GM12878 (cell line): ENCODE measurements at regions not wholly inside any gene's neighbourhood (a gene's known extent, or its start where the extent isn't known, plus 50 kb on each side); places are given as distances from the start of the nearest gene placed in this dataset.

Source experiments
- ATAC-seq: fragments of 200-7000 bp; cut with Tn5 transposase; 3 replicates; pipeline ENCODE4 v1.9.1; 2020; ENCODE audit warnings: mild to moderate bottlenecking, moderate library complexity
- BruUV-seq: library from RNA; stranded (reverse); fragments of 400-500 nt; replicated peaks from 2 replicates; lab custom pipeline; 2021; lab: Mats Ljungman, UMichigan
- CTCF ChIA-PET: fragments of 300-600 bp; sonication (Branson Sonifier 250); formaldehyde crosslinking; extraction: SDS; loops from one replicate; lab custom pipeline; 2021; ENCODE audit warnings: inconsistent platforms; lab: Yijun Ruan, JAX
- POLR2A ChIA-PET: fragments of 350-600 bp; formaldehyde crosslinking; extraction: SDS; loops from one replicate; lab custom pipeline; 2021; ENCODE audit warnings: inconsistent platforms; lab: Charles Lee
- RAD21 ChIA-PET: fragments of 300-600 bp; sonication (Branson Sonifier 250); formaldehyde crosslinking; loops from one replicate; lab custom pipeline; 2023; ENCODE audit warnings: antibody characterized with exemption; ENCODE audit not compliant: unreplicated experiment; lab: Charles Lee
- SMC1A ChIA-PET: fragments of 300-600 bp; sonication (Branson Sonifier 250); formaldehyde crosslinking; loops from one replicate; lab custom pipeline; 2023; ENCODE audit not compliant: unreplicated experiment, uncharacterized antibody; lab: Charles Lee
- DNase-seq: peaks from one replicate; pipeline ENCODE4 v3.0.0-alpha.2; 2011; ENCODE audit warnings: low read depth, low spot score
- FAIRE-seq: peaks from 3 replicates; lab custom pipeline; 2011; peaks lifted over from hg19 to GRCh38; lab: Jason Lieb, UNC
- H2AFZ ChIP-seq: 2 replicates; pipeline ENCODE4 v1.6.0; 2011; ENCODE audit warnings: low read depth, low read length, control low read depth; ENCODE audit not compliant: control insufficient read depth
- H3K27ac ChIP-seq: 2 replicates; pipeline ENCODE4 v1.5.1; 2011; ENCODE audit warnings: control low read depth; ENCODE audit not compliant: control insufficient read depth, insufficient read depth
- H3K27me3 ChIP-seq, 2 experiments: replicated peaks in 1 of 2; 2 replicates each; pipeline versions ENCODE4 v1.6.0 to v1.6.1; 2011; ENCODE audit warnings: low read length in 1 of 2; ENCODE audit not compliant: control insufficient read depth in 2 of 2, insufficient read depth in 2 of 2
- H3K36me3 ChIP-seq, 2 experiments: 2 replicates each; pipeline ENCODE4 v1.5.1; 2011; ENCODE audit warnings: low read length in 1 of 2; ENCODE audit not compliant: control insufficient read depth in 2 of 2, insufficient read depth in 2 of 2
- H3K4me1 ChIP-seq: 2 replicates; pipeline ENCODE4 v1.6.1; 2011; ENCODE audit warnings: mild to moderate bottlenecking, low read length, moderate library complexity, mixed read lengths; ENCODE audit not compliant: control insufficient read depth, insufficient read depth
- H3K4me2 ChIP-seq: 2 replicates; pipeline ENCODE4 v1.6.0; 2011; ENCODE audit warnings: control low read depth; ENCODE audit not compliant: control insufficient read depth, insufficient read depth
- H3K4me3 ChIP-seq: fragments of 200-600 bp; sonication (generic); 2 replicates; pipeline ENCODE4 v1.5.1; 2016
- H3K79me2 ChIP-seq: 2 replicates; pipeline ENCODE4 v1.6.0; 2011; ENCODE audit warnings: low read length; ENCODE audit not compliant: control insufficient read depth, insufficient read depth
- H3K9ac ChIP-seq: 2 replicates; pipeline ENCODE4 v1.8.0; 2011; ENCODE audit warnings: low read length, control low read depth, mixed read lengths; ENCODE audit not compliant: control insufficient read depth, insufficient read depth
- H3K9me3 ChIP-seq: replicated peaks from 3 replicates; pipeline ENCODE4 v1.5.1; 2011; ENCODE audit warnings: mild to moderate bottlenecking, low read length; ENCODE audit not compliant: control insufficient read depth, insufficient read depth
- H4K20me1 ChIP-seq: 2 replicates; pipeline ENCODE4 v1.6.0; 2011; ENCODE audit not compliant: control insufficient read depth, insufficient read depth
- CBFB ChIP-seq: IDR thresholded peaks from 2 replicates; pipeline ENCODE4 v1.6.1; 2016; ENCODE audit warnings: antibody characterized with exemption, low read depth
- CUX1 ChIP-seq: IDR thresholded peaks from 2 replicates; pipeline ENCODE4 v1.6.1; 2012; ENCODE audit warnings: improper control_type of control experiment, low read depth, low read length; ENCODE audit not compliant: insufficient replicate concordance
- JUNB ChIP-seq: IDR thresholded peaks from 2 replicates; pipeline ENCODE4 v1.6.1; 2016; ENCODE audit warnings: antibody characterized with exemption, mild to moderate bottlenecking
- NR2F1 ChIP-seq: fragments of 450-650 bp; conservative IDR thresholded peaks from 2 replicates; pipeline ENCODE4 v1.6.1; 2017; ENCODE audit warnings: mild to moderate bottlenecking
- PML ChIP-seq: IDR thresholded peaks from 2 replicates; pipeline ENCODE4 v1.6.1; 2012; ENCODE audit warnings: low read length, inconsistent platforms
- POU2F2 ChIP-seq: IDR thresholded peaks from 3 replicates; pipeline ENCODE4 v1.6.1; 2011; ENCODE audit warnings: low read depth, mild to moderate bottlenecking, low read length, borderline replicate concordance
- RFX5 ChIP-seq: IDR thresholded peaks from 2 replicates; pipeline ENCODE4 v1.6.1; 2011; ENCODE audit warnings: low read depth, low read length, improper control_type of control experiment
- STAT3 ChIP-seq: IDR thresholded peaks from 2 replicates; pipeline ENCODE4 v1.6.1; 2011; ENCODE audit warnings: low read depth, low read length, improper control_type of control experiment
- TARDBP ChIP-seq: IDR thresholded peaks from 2 replicates; pipeline ENCODE4 v1.6.1; 2016; ENCODE audit warnings: borderline replicate concordance
- TCF7 ChIP-seq: IDR thresholded peaks from 2 replicates; pipeline ENCODE4 v1.6.1; 2014; ENCODE audit warnings: antibody characterized with exemption, borderline replicate concordance
- YY1 ChIP-seq: IDR thresholded peaks from 2 replicates; pipeline ENCODE4 v1.6.1; 2011; ENCODE audit warnings: low read depth, mild to moderate bottlenecking, low read length
- ZBTB4 ChIP-seq: fragments of 450-650 bp; formaldehyde crosslinking; IDR thresholded peaks from 2 replicates; pipeline ENCODE4 v1.4.0; 2022; ENCODE audit warnings: mild to moderate bottlenecking, moderate library complexity
- ZNF217 ChIP-seq: fragments of 450-650 bp; IDR thresholded peaks from 2 replicates; pipeline ENCODE4 v1.6.1; 2017; ENCODE audit warnings: antibody characterized with exemption, mild to moderate bottlenecking
- ZSCAN29 ChIP-seq: fragments of 450-650 bp; IDR thresholded peaks from 2 replicates; pipeline ENCODE4 v1.6.1; 2017; ENCODE audit warnings: mild to moderate bottlenecking, moderate library complexity
- in situ Hi-C: fragments of 300-500 bp; cut with MboI; formaldehyde crosslinking; loops from 9 replicates; pipeline ENCODE4 v1.14.3; 2018; ENCODE audit warnings: mixed read lengths
- intact Hi-C: fragments of 100-400 bp; cut with micrococcal nuclease; formaldehyde crosslinking; loops from one replicate; pipeline ENCODE4 v1.14.2; 2022; ENCODE audit not compliant: unreplicated experiment

- POLR2A ChIA-PET: no interaction called here
- BruUV-seq: no TSS peak
- Histone ChIP-seq H2AFZ (no peak overlapping the region), H3K9ac (no peak overlapping the region), H3K4me2 (no peak overlapping the region), H3K36me3 (no peaks in the 10 kb centered on the region), H3K9me3 (no peaks in the 10 kb centered on the region), H3K27ac (no peak overlapping the region), H3K4me3 (no peak overlapping the region), H3K27me3 (no peaks in the 10 kb centered on the region), H3K79me2 (no peaks in the 10 kb centered on the region), H3K4me1 (no peaks in the 10 kb centered on the region), H4K20me1 (no peaks in the 10 kb centered on the region)
- FAIRE-seq (no peak), ATAC-seq (no peak), DNase-seq (no peak)
- CTCF ChIA-PET: no interaction called here
- TF ChIP-seq RFX5 (no peak), POU2F2 (no peak), ZNF217 (no peak), STAT3 (no peak), ZSCAN29 (no peak), JUNB (no peak), NR2F1 (no peak), ZBTB4 (no peak), TCF7 (no peak), YY1 (no peak), CBFB (no peak), TARDBP (no peak), CUX1 (no peak), PML (no peak)
- intact Hi-C loops (loop anchor here (10.0 kb wide), 1 partner anchor 668 kb away; no protein-coding TSS in a partner anchor), in situ Hi-C loops (no loop called here)
- SMC1A ChIA-PET: interaction anchor here (1.1 to 2.9 kb wide), 3 partner anchors 34 to 263 kb away, joined by 3 to 8 read pairs (median 3); no protein-coding TSS in a partner anchor
- RAD21 ChIA-PET: interaction anchor here (3.1 kb wide), 1 partner anchor 272 kb away, joined by 10 read pairs; no protein-coding TSS in a partner anchor
Observed at GRCh38 chr9:22817181-22817580, 370.6 kb downstream of the DMRTA1 start.
